ENCODE measurements at regions not wholly inside any gene's neighbourhood (a gene's known extent, or its start where the extent isn't known, plus 50 kb on each side); places are given as distances from the start of the nearest gene placed in this dataset.

GRCh38 chr5:57950616-57951228 lies 468.1 kb upstream of the ACTBL2 start:
- TF ChIP-seq, protein P1, sequence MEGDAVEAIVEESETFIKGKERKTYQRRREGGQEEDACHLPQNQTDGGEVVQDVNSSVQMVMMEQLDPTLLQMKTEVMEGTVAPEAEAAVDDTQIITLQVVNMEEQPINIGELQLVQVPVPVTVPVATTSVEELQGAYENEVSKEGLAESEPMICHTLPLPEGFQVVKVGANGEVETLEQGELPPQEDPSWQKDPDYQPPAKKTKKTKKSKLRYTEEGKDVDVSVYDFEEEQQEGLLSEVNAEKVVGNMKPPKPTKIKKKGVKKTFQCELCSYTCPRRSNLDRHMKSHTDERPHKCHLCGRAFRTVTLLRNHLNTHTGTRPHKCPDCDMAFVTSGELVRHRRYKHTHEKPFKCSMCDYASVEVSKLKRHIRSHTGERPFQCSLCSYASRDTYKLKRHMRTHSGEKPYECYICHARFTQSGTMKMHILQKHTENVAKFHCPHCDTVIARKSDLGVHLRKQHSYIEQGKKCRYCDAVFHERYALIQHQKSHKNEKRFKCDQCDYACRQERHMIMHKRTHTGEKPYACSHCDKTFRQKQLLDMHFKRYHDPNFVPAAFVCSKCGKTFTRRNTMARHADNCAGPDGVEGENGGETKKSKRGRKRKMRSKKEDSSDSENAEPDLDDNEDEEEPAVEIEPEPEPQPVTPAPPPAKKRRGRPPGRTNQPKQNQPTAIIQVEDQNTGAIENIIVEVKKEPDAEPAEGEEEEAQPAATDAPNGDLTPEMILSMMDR (IDR thresholded peaks at IDR 0.05): no peak
- no peak for TF ChIP-seq EZH2 (IDR thresholded peaks at IDR 0.05)
